K562 (cell line): ENCODE measurements at regions not wholly inside any gene's neighbourhood (a gene's known extent, or its start where the extent isn't known, plus 50 kb on each side); places are given as distances from the start of the nearest gene placed in this dataset.

Source experiments
- ATAC-seq: fragments of 200-7000 bp; cut with Tn5 transposase; 3 replicates; pipeline ENCODE4 v1.9.1; 2020; ENCODE audit warnings: moderate library complexity
- BruUV-seq: library from RNA; stranded (reverse); fragments of 400-500 nt; replicated peaks from 2 replicates; lab custom pipeline; 2021; lab: Mats Ljungman, UMichigan
- CTCF ChIA-PET: fragments of 300-600 bp; formaldehyde crosslinking; extraction: SDS; loops from one replicate; lab custom pipeline; 2021; ENCODE audit warnings: low intra/inter-chr PET ratio; lab: Yijun Ruan, JAX
- POLR2A ChIA-PET: fragments of 300-600, 350-650 bp; sonication (Branson Sonifier 250); formaldehyde crosslinking; extraction: SDS; loops from one replicate; lab custom pipeline; 2021; ENCODE audit warnings: antibody characterized with exemption, inconsistent platforms; lab: Yijun Ruan, JAX
- DNase-seq, 4 experiments: peaks; one replicate each; pipeline versions ENCODE4 v3.0.0 to v3.0.0-alpha.2; 2011 to 2018; ENCODE audit warnings: low spot score in 3 of 4, mixed read lengths in 3 of 4; ENCODE audit errors: extremely low read depth in 1 of 4
- FAIRE-seq: peaks from 2 replicates; lab custom pipeline; 2011; peaks lifted over from hg19 to GRCh38; lab: Jason Lieb, UNC
- H2AFZ ChIP-seq: 2 replicates; pipeline ENCODE4 v1.6.0; 2011; ENCODE audit warnings: low read depth, low read length, control low read depth, inconsistent platforms
- H3K27ac ChIP-seq: fragments of 200-600 bp; 3 replicates; pipeline ENCODE4 v1.8.0; 2011; ENCODE audit warnings: low read depth, mild to moderate bottlenecking, control low read depth, inconsistent platforms, low read length, moderate library complexity, mixed read lengths; ENCODE audit errors: extremely low read depth
- H3K27me3 ChIP-seq, 2 experiments: fragments of 300-600 bp in 1 of 2; 2 replicates in 1 of 2; 3 replicates in 1 of 2; pipeline versions ENCODE4 v1.6.0 to v1.8.0; 2011; ENCODE audit warnings: inconsistent platforms in 2 of 2, low read length in 2 of 2, mild to moderate bottlenecking in 1 of 2, mixed read lengths in 1 of 2, moderate library complexity in 1 of 2; ENCODE audit not compliant: control insufficient read depth in 2 of 2, insufficient read depth in 2 of 2
- H3K36me3 ChIP-seq: fragments of 300-600 bp; 3 replicates; pipeline ENCODE4 v1.8.0; 2011; ENCODE audit warnings: mild to moderate bottlenecking, low read length, inconsistent platforms; ENCODE audit not compliant: control insufficient read depth, insufficient read depth
- H3K4me1 ChIP-seq, 2 experiments: fragments of 200-600 bp in 1 of 2; replicated peaks in 1 of 2; 2 replicates in 1 of 2; 3 replicates in 1 of 2; pipeline versions ENCODE4 v1.5.1 to v1.8.0; 2011; ENCODE audit warnings: inconsistent platforms in 2 of 2, low read length in 2 of 2, mild to moderate bottlenecking in 1 of 2, mixed read lengths in 1 of 2, moderate library complexity in 1 of 2; ENCODE audit not compliant: control insufficient read depth in 2 of 2, insufficient read depth in 2 of 2
- H3K4me2 ChIP-seq: 2 replicates; pipeline ENCODE4 v1.6.1; 2011; ENCODE audit warnings: low read length, control low read depth, inconsistent platforms, mixed read lengths; ENCODE audit not compliant: insufficient read depth
- H3K4me3 ChIP-seq: fragments of 200-600 bp; sonication (generic), shearing (Covaris generic); 2 replicates; pipeline ENCODE4 v1.5.1; 2016; ENCODE audit warnings: control low read depth, inconsistent platforms
- H3K79me2 ChIP-seq: fragments of 200-600 bp; 3 replicates; pipeline ENCODE4 v1.8.0; 2011; ENCODE audit warnings: low read length, inconsistent platforms; ENCODE audit not compliant: control insufficient read depth, insufficient read depth
- H3K9ac ChIP-seq, 2 experiments: 2 replicates each; pipeline versions ENCODE4 v1.6.0 to v1.6.1; 2011; ENCODE audit warnings: low read depth in 2 of 2, low read length in 2 of 2, control low read depth in 1 of 2, inconsistent platforms in 1 of 2, mild to moderate bottlenecking in 1 of 2, mixed read lengths in 1 of 2; ENCODE audit not compliant: insufficient read depth in 1 of 2
- H3K9me1 ChIP-seq: one replicate; pipeline ENCODE4 v1.6.0; 2011; ENCODE audit warnings: inconsistent platforms, mild to moderate bottlenecking, low read length, moderate library complexity; ENCODE audit not compliant: control insufficient read depth, insufficient read depth
- H3K9me3 ChIP-seq: replicated peaks from 2 replicates; pipeline ENCODE4 v1.5.1; 2011; ENCODE audit warnings: low read depth, low read length, inconsistent platforms; ENCODE audit not compliant: control insufficient read depth, insufficient read depth
- H4K20me1 ChIP-seq: replicated peaks from 2 replicates; pipeline ENCODE4 v1.6.1; 2011; ENCODE audit warnings: low read length, inconsistent platforms, mixed read lengths; ENCODE audit not compliant: control insufficient read depth, insufficient read depth
- DACH1 ChIP-seq: fragments of 450-650 bp; IDR thresholded peaks from 2 replicates; pipeline ENCODE4 v1.6.1; 2018; ENCODE audit not compliant: partially characterized antibody
- ERF ChIP-seq: fragments of 450-650 bp; formaldehyde crosslinking; IDR thresholded peaks from 2 replicates; pipeline ENCODE4 v1.4.0; 2020; ENCODE audit warnings: mild to moderate bottlenecking, mixed read lengths
- GABPA ChIP-seq: fragments of 200-800 bp; sonication (Bioruptor generic); conservative IDR thresholded peaks from 2 replicates; pipeline ENCODE4 v1.6.1; 2016; ENCODE audit warnings: low read depth, missing genetic modification characterization, missing compliant biosample characterization
- JUND ChIP-seq, 2 experiments: IDR thresholded peaks; 2 replicates in 1 of 2; 3 replicates in 1 of 2; pipeline ENCODE4 v1.6.1; 2011; ENCODE audit warnings: borderline replicate concordance in 2 of 2, low read depth in 2 of 2, low read length in 2 of 2, improper control_type of control experiment in 1 of 2, missing biosample characterization in 1 of 2, missing genetic modification characterization in 1 of 2, missing genetic modification reagents in 1 of 2
- ZBTB1 ChIP-seq: sonication (generic); formaldehyde crosslinking; IDR thresholded peaks from 2 replicates; pipeline ENCODE4 v1.8.1; 2023; ENCODE audit warnings: missing genetic modification reagents, low read depth, mild to moderate bottlenecking, borderline replicate concordance
- ZNF134 ChIP-seq: fragments of 250-450 bp; sonication (Bioruptor Pico); conservative IDR thresholded peaks from 2 replicates; pipeline ENCODE4 v1.4.0; 2020
- ZNF263 ChIP-seq: sonication (generic); formaldehyde crosslinking; IDR thresholded peaks from 2 replicates; pipeline ENCODE4 v1.8.0; 2022; ENCODE audit warnings: mild to moderate bottlenecking, missing genetic modification reagents, borderline replicate concordance
- ZNF316 ChIP-seq: fragments of 450-650 bp; IDR thresholded peaks from 2 replicates; pipeline ENCODE4 v1.6.1; 2016
- ZNF445 ChIP-seq: fragments of 250-450 bp; sonication (Bioruptor Pico); IDR thresholded peaks from 2 replicates; pipeline ENCODE4 v1.4.0; 2020; ENCODE audit warnings: low read depth, mild to moderate bottlenecking, moderate library complexity
- WGBS: fragments of 100-300 bp; shearing (Covaris generic); methylation state at CpG from one replicate; pipeline ENCODE4 v1.1.6; 2016; ENCODE audit warnings: low coverage, mixed read lengths; ENCODE audit not compliant: insufficient coverage; ENCODE audit errors: missing lambda C conversion rate; 5-methylcytosine and 5-hydroxymethylcytosine counted together
- in situ Hi-C: fragments of 300-500 bp; cut with MboI; formaldehyde crosslinking; loops from 4 replicates; pipeline ENCODE4 v1.15.0; 2018; ENCODE audit warnings: inconsistent platforms, mixed read lengths
- intact Hi-C: fragments of 100-400 bp; cut with micrococcal nuclease; formaldehyde crosslinking; loops from 2 replicates; pipeline ENCODE4 v1.14.2; 2022
- TF ChIP-seq, protein P1 (sequence below): sonication (generic); IDR thresholded peaks from 2 replicates; pipeline ENCODE4 v1.6.1; 2016
- TF ChIP-seq, protein P2 (sequence below): fragments of 250-450 bp; sonication (Bioruptor Pico); IDR thresholded peaks from 2 replicates; pipeline ENCODE4 v1.4.0; 2020; ENCODE audit warnings: mild to moderate bottlenecking
- TF ChIP-seq, protein P3 (sequence below): fragments of 450-650 bp; conservative IDR thresholded peaks from 2 replicates; pipeline ENCODE4 v1.6.1; 2016; ENCODE audit warnings: missing genetic modification characterization, low read depth, mild to moderate bottlenecking, missing compliant biosample characterization, moderate library complexity
- TF ChIP-seq, protein P4 (sequence below): sonication (generic); formaldehyde crosslinking; IDR thresholded peaks from 2 replicates; pipeline ENCODE4 v1.8.1; 2023; ENCODE audit warnings: mild to moderate bottlenecking, missing genetic modification reagents

DNA sequence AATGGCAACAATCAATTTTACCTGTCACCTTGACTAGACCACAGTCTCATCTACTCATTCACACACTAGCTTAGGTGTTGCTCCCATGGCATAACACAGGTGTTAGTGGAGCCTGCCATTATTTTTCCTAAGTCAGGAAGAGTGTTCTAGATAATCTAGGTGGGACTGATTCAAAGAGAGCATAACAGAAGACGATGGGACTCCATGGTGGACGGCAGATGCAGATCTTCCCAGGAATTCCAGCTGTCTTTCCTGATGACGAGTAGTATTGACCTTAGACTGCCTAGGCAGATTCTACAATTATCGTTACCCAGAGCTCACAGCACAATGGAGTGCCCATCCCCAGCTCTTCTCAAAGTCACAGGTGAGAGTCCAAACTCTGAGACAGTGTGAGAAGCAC lies 589.0 kb downstream of the TMEM121 start:
- WGBS = 0% methylated on average over 3 of the region's 4 CpGs
- FAIRE-seq (no peak), DNase-seq (no peak), ATAC-seq (no peak)
- H3K4me2 ChIP-seq = no peak overlapping the region
- no peaks in the 10 kb centered on the region for H3K27me3 ChIP-seq
- ChIA-PET CTCF (no interaction called here), POLR2A (interaction anchor here (0.6 kb wide), 1 partner anchor 19 kb away, joined by 3 read pairs; no protein-coding TSS in a partner anchor)
- no peak overlapping the region for H3K9ac ChIP-seq
- no peak for TF ChIP-seq ZBTB1 (CRISPR knock-in tag)
- no peak for TF ChIP-seq ZNF316
- no peak for TF ChIP-seq DACH1
- TF ChIP-seq ERF (CRISPR knock-in tag) = no peak
- TF ChIP-seq ZNF445 (CRISPR knock-in tag) = no peak
- TF ChIP-seq, protein P1, sequence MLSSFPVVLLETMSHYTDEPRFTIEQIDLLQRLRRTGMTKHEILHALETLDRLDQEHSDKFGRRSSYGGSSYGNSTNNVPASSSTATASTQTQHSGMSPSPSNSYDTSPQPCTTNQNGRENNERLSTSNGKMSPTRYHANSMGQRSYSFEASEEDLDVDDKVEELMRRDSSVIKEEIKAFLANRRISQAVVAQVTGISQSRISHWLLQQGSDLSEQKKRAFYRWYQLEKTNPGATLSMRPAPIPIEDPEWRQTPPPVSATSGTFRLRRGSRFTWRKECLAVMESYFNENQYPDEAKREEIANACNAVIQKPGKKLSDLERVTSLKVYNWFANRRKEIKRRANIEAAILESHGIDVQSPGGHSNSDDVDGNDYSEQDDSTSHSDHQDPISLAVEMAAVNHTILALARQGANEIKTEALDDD = no peak
- TF ChIP-seq ZNF263 (CRISPR knock-in tag) = no peak
- TF ChIP-seq JUND (IDR thresholded peaks at IDR 0.05; ENCODE audit: borderline replicate concordance, low read depth, low read length) = no peak
- TF ChIP-seq JUND (tag; IDR thresholded peaks at IDR 0.05; ENCODE audit: borderline replicate concordance, low read depth, low read length) = no peak
- TF ChIP-seq, protein P2, sequence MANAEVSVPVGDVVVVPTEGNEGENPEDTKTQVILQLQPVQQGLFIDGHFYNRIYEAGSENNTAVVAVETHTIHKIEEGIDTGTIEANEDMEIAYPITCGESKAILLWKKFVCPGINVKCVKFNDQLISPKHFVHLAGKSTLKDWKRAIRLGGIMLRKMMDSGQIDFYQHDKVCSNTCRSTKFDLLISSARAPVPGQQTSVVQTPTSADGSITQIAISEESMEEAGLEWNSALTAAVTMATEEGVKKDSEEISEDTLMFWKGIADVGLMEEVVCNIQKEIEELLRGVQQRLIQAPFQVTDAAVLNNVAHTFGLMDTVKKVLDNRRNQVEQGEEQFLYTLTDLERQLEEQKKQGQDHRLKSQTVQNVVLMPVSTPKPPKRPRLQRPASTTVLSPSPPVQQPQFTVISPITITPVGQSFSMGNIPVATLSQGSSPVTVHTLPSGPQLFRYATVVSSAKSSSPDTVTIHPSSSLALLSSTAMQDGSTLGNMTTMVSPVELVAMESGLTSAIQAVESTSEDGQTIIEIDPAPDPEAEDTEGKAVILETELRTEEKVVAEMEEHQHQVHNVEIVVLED (CRISPR knock-in tag) = no peak
- TF ChIP-seq GABPA (tag) = no peak
- TF ChIP-seq, protein P3, sequence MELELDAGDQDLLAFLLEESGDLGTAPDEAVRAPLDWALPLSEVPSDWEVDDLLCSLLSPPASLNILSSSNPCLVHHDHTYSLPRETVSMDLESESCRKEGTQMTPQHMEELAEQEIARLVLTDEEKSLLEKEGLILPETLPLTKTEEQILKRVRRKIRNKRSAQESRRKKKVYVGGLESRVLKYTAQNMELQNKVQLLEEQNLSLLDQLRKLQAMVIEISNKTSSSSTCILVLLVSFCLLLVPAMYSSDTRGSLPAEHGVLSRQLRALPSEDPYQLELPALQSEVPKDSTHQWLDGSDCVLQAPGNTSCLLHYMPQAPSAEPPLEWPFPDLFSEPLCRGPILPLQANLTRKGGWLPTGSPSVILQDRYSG (tag) = no peak
- TF ChIP-seq, protein P4, sequence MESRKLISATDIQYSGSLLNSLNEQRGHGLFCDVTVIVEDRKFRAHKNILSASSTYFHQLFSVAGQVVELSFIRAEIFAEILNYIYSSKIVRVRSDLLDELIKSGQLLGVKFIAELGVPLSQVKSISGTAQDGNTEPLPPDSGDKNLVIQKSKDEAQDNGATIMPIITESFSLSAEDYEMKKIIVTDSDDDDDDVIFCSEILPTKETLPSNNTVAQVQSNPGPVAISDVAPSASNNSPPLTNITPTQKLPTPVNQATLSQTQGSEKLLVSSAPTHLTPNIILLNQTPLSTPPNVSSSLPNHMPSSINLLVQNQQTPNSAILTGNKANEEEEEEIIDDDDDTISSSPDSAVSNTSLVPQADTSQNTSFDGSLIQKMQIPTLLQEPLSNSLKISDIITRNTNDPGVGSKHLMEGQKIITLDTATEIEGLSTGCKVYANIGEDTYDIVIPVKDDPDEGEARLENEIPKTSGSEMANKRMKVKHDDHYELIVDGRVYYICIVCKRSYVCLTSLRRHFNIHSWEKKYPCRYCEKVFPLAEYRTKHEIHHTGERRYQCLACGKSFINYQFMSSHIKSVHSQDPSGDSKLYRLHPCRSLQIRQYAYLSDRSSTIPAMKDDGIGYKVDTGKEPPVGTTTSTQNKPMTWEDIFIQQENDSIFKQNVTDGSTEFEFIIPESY (CRISPR knock-in tag) = no peak
- TF ChIP-seq ZNF134 = no peak
- H3K36me3 ChIP-seq = no peaks in the 10 kb centered on the region
- no peaks in the 10 kb centered on the region for H4K20me1 ChIP-seq
- no peak overlapping the region for H3K27ac ChIP-seq
- in situ Hi-C loops (no loop called here), intact Hi-C loops (no loop called here)
- H3K79me2 ChIP-seq = no peaks in the 10 kb centered on the region
- H3K9me1 ChIP-seq = no peaks in the 10 kb centered on the region
- BruUV-seq = no TSS peak
- no peak overlapping the region for H3K4me3 ChIP-seq
- H2AFZ ChIP-seq = no peak overlapping the region
- no peaks in the 10 kb centered on the region for H3K9me3 ChIP-seq
- no peaks in the 10 kb centered on the region for H3K4me1 ChIP-seq
